K562 (cell line): ENCODE measurements at regions not wholly inside any gene's neighbourhood (a gene's known extent, or its start where the extent isn't known, plus 50 kb on each side); places are given as distances from the start of the nearest gene placed in this dataset.

ENCODE experiments used
- ATAC-seq: fragments of 200-7000 bp; cut with Tn5 transposase; 3 replicates; pipeline ENCODE4 v1.9.1; 2020; ENCODE audit warnings: moderate library complexity
- BruUV-seq: library from RNA; stranded (reverse); fragments of 400-500 nt; replicated peaks from 2 replicates; lab custom pipeline; 2021; lab: Mats Ljungman, UMichigan
- CTCF ChIA-PET: fragments of 300-600 bp; formaldehyde crosslinking; extraction: SDS; loops from one replicate; lab custom pipeline; 2021; ENCODE audit warnings: low intra/inter-chr PET ratio; lab: Yijun Ruan, JAX
- POLR2A ChIA-PET: fragments of 300-600, 350-650 bp; sonication (Branson Sonifier 250); formaldehyde crosslinking; extraction: SDS; loops from one replicate; lab custom pipeline; 2021; ENCODE audit warnings: antibody characterized with exemption, inconsistent platforms; lab: Yijun Ruan, JAX
- DNase-seq, 4 experiments: peaks; one replicate each; pipeline versions ENCODE4 v3.0.0 to v3.0.0-alpha.2; 2011 to 2018; ENCODE audit warnings: low spot score in 3 of 4, mixed read lengths in 3 of 4; ENCODE audit errors: extremely low read depth in 1 of 4
- FAIRE-seq: peaks from 2 replicates; lab custom pipeline; 2011; peaks lifted over from hg19 to GRCh38; lab: Jason Lieb, UNC
- H2AFZ ChIP-seq: 2 replicates; pipeline ENCODE4 v1.6.0; 2011; ENCODE audit warnings: low read depth, low read length, control low read depth, inconsistent platforms
- H3K27ac ChIP-seq: fragments of 200-600 bp; 3 replicates; pipeline ENCODE4 v1.8.0; 2011; ENCODE audit warnings: low read depth, mild to moderate bottlenecking, control low read depth, inconsistent platforms, low read length, moderate library complexity, mixed read lengths; ENCODE audit errors: extremely low read depth
- H3K27me3 ChIP-seq, 2 experiments: fragments of 300-600 bp in 1 of 2; 2 replicates in 1 of 2; 3 replicates in 1 of 2; pipeline versions ENCODE4 v1.6.0 to v1.8.0; 2011; ENCODE audit warnings: inconsistent platforms in 2 of 2, low read length in 2 of 2, mild to moderate bottlenecking in 1 of 2, mixed read lengths in 1 of 2, moderate library complexity in 1 of 2; ENCODE audit not compliant: control insufficient read depth in 2 of 2, insufficient read depth in 2 of 2
- H3K36me3 ChIP-seq: fragments of 300-600 bp; 3 replicates; pipeline ENCODE4 v1.8.0; 2011; ENCODE audit warnings: mild to moderate bottlenecking, low read length, inconsistent platforms; ENCODE audit not compliant: control insufficient read depth, insufficient read depth
- H3K4me1 ChIP-seq, 2 experiments: fragments of 200-600 bp in 1 of 2; replicated peaks in 1 of 2; 2 replicates in 1 of 2; 3 replicates in 1 of 2; pipeline versions ENCODE4 v1.5.1 to v1.8.0; 2011; ENCODE audit warnings: inconsistent platforms in 2 of 2, low read length in 2 of 2, mild to moderate bottlenecking in 1 of 2, mixed read lengths in 1 of 2, moderate library complexity in 1 of 2; ENCODE audit not compliant: control insufficient read depth in 2 of 2, insufficient read depth in 2 of 2
- H3K4me2 ChIP-seq: 2 replicates; pipeline ENCODE4 v1.6.1; 2011; ENCODE audit warnings: low read length, control low read depth, inconsistent platforms, mixed read lengths; ENCODE audit not compliant: insufficient read depth
- H3K4me3 ChIP-seq: fragments of 200-600 bp; sonication (generic), shearing (Covaris generic); 2 replicates; pipeline ENCODE4 v1.5.1; 2016; ENCODE audit warnings: control low read depth, inconsistent platforms
- H3K79me2 ChIP-seq: fragments of 200-600 bp; 3 replicates; pipeline ENCODE4 v1.8.0; 2011; ENCODE audit warnings: low read length, inconsistent platforms; ENCODE audit not compliant: control insufficient read depth, insufficient read depth
- H3K9ac ChIP-seq, 2 experiments: 2 replicates each; pipeline versions ENCODE4 v1.6.0 to v1.6.1; 2011; ENCODE audit warnings: low read depth in 2 of 2, low read length in 2 of 2, control low read depth in 1 of 2, inconsistent platforms in 1 of 2, mild to moderate bottlenecking in 1 of 2, mixed read lengths in 1 of 2; ENCODE audit not compliant: insufficient read depth in 1 of 2
- H3K9me1 ChIP-seq: one replicate; pipeline ENCODE4 v1.6.0; 2011; ENCODE audit warnings: inconsistent platforms, mild to moderate bottlenecking, low read length, moderate library complexity; ENCODE audit not compliant: control insufficient read depth, insufficient read depth
- H3K9me3 ChIP-seq: replicated peaks from 2 replicates; pipeline ENCODE4 v1.5.1; 2011; ENCODE audit warnings: low read depth, low read length, inconsistent platforms; ENCODE audit not compliant: control insufficient read depth, insufficient read depth
- H4K20me1 ChIP-seq: replicated peaks from 2 replicates; pipeline ENCODE4 v1.6.1; 2011; ENCODE audit warnings: low read length, inconsistent platforms, mixed read lengths; ENCODE audit not compliant: control insufficient read depth, insufficient read depth
- CEBPZ ChIP-seq: fragments of 150-350 bp; IDR thresholded peaks from 2 replicates; pipeline ENCODE4 v1.6.1; 2014; ENCODE audit warnings: low read depth, mild to moderate bottlenecking, low read length, borderline replicate concordance
- CLOCK ChIP-seq: fragments of 250-450 bp; sonication (Bioruptor Pico); IDR thresholded peaks from 2 replicates; pipeline ENCODE4 v1.4.0; 2020; ENCODE audit warnings: mild to moderate bottlenecking, moderate library complexity, borderline replicate concordance
- ELF4 ChIP-seq: fragments of 450-650 bp; formaldehyde crosslinking; IDR thresholded peaks from 2 replicates; pipeline ENCODE4 v1.4.0; 2022; ENCODE audit warnings: missing genetic modification characterization
- HNRNPUL1 ChIP-seq: fragments of 200-400 bp; formaldehyde crosslinking; IDR thresholded peaks from 2 replicates; pipeline ENCODE4 v1.6.1; 2017; ENCODE audit warnings: low read length
- SMAD3 ChIP-seq: fragments of 450-650 bp; formaldehyde crosslinking; conservative IDR thresholded peaks from 2 replicates; pipeline ENCODE4 v1.4.0; 2020; ENCODE audit warnings: mild to moderate bottlenecking
- WGBS: fragments of 100-300 bp; shearing (Covaris generic); methylation state at CpG from one replicate; pipeline ENCODE4 v1.1.6; 2016; ENCODE audit warnings: low coverage, mixed read lengths; ENCODE audit not compliant: insufficient coverage; ENCODE audit errors: missing lambda C conversion rate; 5-methylcytosine and 5-hydroxymethylcytosine counted together
- in situ Hi-C: fragments of 300-500 bp; cut with MboI; formaldehyde crosslinking; loops from 4 replicates; pipeline ENCODE4 v1.15.0; 2018; ENCODE audit warnings: inconsistent platforms, mixed read lengths
- intact Hi-C: fragments of 100-400 bp; cut with micrococcal nuclease; formaldehyde crosslinking; loops from 2 replicates; pipeline ENCODE4 v1.14.2; 2022
- TF ChIP-seq, protein P1 (sequence below): sonication (generic); formaldehyde crosslinking; IDR thresholded peaks from 2 replicates; pipeline ENCODE4 v1.8.0; 2022; ENCODE audit warnings: mild to moderate bottlenecking, missing genetic modification reagents
- TF ChIP-seq, protein P2 (sequence below): fragments of 200-800 bp; sonication (Bioruptor generic); IDR thresholded peaks from 2 replicates; pipeline ENCODE4 v1.6.1; 2016; ENCODE audit warnings: missing genetic modification characterization, missing compliant biosample characterization
- TF ChIP-seq, protein P3 (sequence below): sonication (generic); formaldehyde crosslinking; IDR thresholded peaks from 2 replicates; pipeline ENCODE4 v1.8.1; 2022; ENCODE audit warnings: missing genetic modification reagents

GRCh38 chr16:54446639-54447038 is 160.1 kb upstream of the IRX3 start:
- H3K4me1 ChIP-seq = peaks cover 5 to 8% of the 10 kb centered on the region in 2 experiments
- H4K20me1 ChIP-seq = peaks cover 7% of the 10 kb centered on the region; the same call in 1 of the 2 replicates
- CTCF ChIA-PET = no interaction called here
- no peak overlapping the region for H3K9ac ChIP-seq
- H3K36me3 ChIP-seq = no peaks in the 10 kb centered on the region
- intact Hi-C loops (no loop called here), in situ Hi-C loops (no loop called here)
- H2AFZ ChIP-seq = no peak overlapping the region
- DNase-seq = no peak
- H3K4me3 ChIP-seq = no peak overlapping the region
- no peak for FAIRE-seq
- peaks cover 4 to 24% of the 10 kb centered on the region in 2 experiments; a peak in 4 of 5 replicates for H3K27me3 ChIP-seq
- 3% methylated on average over 10 of the region's 10 CpGs for WGBS
- no peaks in the 10 kb centered on the region for H3K79me2 ChIP-seq
- POLR2A ChIA-PET = no interaction called here
- no peaks in the 10 kb centered on the region for H3K9me3 ChIP-seq
- H3K9me1 ChIP-seq = no peaks in the 10 kb centered on the region
- BruUV-seq = no TSS peak
- no peak for ATAC-seq
- H3K4me2 ChIP-seq = no peak overlapping the region
- H3K27ac ChIP-seq = no peak overlapping the region
- TF ChIP-seq HNRNPUL1 = no peak
- TF ChIP-seq ELF4 (CRISPR knock-in tag) = no peak
- TF ChIP-seq, protein P1, sequence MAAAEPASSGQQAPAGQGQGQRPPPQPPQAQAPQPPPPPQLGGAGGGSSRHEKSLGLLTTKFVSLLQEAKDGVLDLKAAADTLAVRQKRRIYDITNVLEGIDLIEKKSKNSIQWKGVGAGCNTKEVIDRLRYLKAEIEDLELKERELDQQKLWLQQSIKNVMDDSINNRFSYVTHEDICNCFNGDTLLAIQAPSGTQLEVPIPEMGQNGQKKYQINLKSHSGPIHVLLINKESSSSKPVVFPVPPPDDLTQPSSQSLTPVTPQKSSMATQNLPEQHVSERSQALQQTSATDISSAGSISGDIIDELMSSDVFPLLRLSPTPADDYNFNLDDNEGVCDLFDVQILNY = no peak
- no peak for TF ChIP-seq SMAD3
- TF ChIP-seq, protein P2, sequence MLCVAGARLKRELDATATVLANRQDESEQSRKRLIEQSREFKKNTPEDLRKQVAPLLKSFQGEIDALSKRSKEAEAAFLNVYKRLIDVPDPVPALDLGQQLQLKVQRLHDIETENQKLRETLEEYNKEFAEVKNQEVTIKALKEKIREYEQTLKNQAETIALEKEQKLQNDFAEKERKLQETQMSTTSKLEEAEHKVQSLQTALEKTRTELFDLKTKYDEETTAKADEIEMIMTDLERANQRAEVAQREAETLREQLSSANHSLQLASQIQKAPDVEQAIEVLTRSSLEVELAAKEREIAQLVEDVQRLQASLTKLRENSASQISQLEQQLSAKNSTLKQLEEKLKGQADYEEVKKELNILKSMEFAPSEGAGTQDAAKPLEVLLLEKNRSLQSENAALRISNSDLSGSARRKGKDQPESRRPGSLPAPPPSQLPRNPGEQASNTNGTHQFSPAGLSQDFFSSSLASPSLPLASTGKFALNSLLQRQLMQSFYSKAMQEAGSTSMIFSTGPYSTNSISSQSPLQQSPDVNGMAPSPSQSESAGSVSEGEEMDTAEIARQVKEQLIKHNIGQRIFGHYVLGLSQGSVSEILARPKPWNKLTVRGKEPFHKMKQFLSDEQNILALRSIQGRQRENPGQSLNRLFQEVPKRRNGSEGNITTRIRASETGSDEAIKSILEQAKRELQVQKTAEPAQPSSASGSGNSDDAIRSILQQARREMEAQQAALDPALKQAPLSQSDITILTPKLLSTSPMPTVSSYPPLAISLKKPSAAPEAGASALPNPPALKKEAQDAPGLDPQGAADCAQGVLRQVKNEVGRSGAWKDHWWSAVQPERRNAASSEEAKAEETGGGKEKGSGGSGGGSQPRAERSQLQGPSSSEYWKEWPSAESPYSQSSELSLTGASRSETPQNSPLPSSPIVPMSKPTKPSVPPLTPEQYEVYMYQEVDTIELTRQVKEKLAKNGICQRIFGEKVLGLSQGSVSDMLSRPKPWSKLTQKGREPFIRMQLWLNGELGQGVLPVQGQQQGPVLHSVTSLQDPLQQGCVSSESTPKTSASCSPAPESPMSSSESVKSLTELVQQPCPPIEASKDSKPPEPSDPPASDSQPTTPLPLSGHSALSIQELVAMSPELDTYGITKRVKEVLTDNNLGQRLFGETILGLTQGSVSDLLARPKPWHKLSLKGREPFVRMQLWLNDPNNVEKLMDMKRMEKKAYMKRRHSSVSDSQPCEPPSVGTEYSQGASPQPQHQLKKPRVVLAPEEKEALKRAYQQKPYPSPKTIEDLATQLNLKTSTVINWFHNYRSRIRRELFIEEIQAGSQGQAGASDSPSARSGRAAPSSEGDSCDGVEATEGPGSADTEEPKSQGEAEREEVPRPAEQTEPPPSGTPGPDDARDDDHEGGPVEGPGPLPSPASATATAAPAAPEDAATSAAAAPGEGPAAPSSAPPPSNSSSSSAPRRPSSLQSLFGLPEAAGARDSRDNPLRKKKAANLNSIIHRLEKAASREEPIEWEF (CRISPR knock-in tag) = no peak
- TF ChIP-seq CLOCK = no peak
- no peak for TF ChIP-seq CEBPZ
- TF ChIP-seq, protein P3, sequence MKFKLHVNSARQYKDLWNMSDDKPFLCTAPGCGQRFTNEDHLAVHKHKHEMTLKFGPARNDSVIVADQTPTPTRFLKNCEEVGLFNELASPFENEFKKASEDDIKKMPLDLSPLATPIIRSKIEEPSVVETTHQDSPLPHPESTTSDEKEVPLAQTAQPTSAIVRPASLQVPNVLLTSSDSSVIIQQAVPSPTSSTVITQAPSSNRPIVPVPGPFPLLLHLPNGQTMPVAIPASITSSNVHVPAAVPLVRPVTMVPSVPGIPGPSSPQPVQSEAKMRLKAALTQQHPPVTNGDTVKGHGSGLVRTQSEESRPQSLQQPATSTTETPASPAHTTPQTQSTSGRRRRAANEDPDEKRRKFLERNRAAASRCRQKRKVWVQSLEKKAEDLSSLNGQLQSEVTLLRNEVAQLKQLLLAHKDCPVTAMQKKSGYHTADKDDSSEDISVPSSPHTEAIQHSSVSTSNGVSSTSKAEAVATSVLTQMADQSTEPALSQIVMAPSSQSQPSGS = no peak
